CD14-positive monocyte (primary cell): ENCODE measurements at regions not wholly inside any gene's neighbourhood (a gene's known extent, or its start where the extent isn't known, plus 50 kb on each side); places are given as distances from the start of the nearest gene placed in this dataset. TPM values are rescaled to one million over a fixed set of nuclear protein-coding genes. Genes with fewer than 3 reads are reported as not detected.

ENCODE experiments used
- DNase-seq, 3 donors: peaks; one replicate each; pipeline ENCODE4 v3.0.0-alpha.2; 2011 to 2022
- H2AFZ ChIP-seq: 2 replicates; pipeline ENCODE4 v1.6.0; 2012; ENCODE audit warnings: mild to moderate bottlenecking, low read depth, low read length, inconsistent platforms; ENCODE audit not compliant: insufficient read depth, poor library complexity, severe bottlenecking
- H3K27ac ChIP-seq, 2 donors: 1 replicate in 1 of 2; 2 replicates in 1 of 2; pipeline ENCODE4 v1.5.1; 2012 to 2013; ENCODE audit warnings: low read length in 2 of 2, control low read depth in 1 of 2, inconsistent platforms in 1 of 2, low read depth in 1 of 2, mild to moderate bottlenecking in 1 of 2
- H3K27me3 ChIP-seq, 2 donors: one replicate each; pipeline versions ENCODE4 v1.6.0 to v1.6.1; 2011 to 2013; ENCODE audit warnings: low read length in 2 of 2; ENCODE audit not compliant: control insufficient read depth in 2 of 2, insufficient read depth in 2 of 2
- H3K36me3 ChIP-seq, 2 donors: replicated peaks in 1 of 2; 1 replicate in 1 of 2; 2 replicates in 1 of 2; pipeline versions ENCODE4 v1.5.1 to v1.6.1; 2012 to 2013; ENCODE audit warnings: low read length in 2 of 2, control low read depth in 1 of 2, inconsistent platforms in 1 of 2, mild to moderate bottlenecking in 1 of 2; ENCODE audit not compliant: insufficient read depth in 2 of 2, control insufficient read depth in 1 of 2
- H3K4me1 ChIP-seq, 2 donors: 1 replicate in 1 of 2; 2 replicates in 1 of 2; pipeline versions ENCODE4 v1.5.1 to v1.6.1; 2012 to 2013; ENCODE audit warnings: low read length in 2 of 2, control low read depth in 1 of 2, inconsistent platforms in 1 of 2, mild to moderate bottlenecking in 1 of 2, moderate library complexity in 1 of 2; ENCODE audit not compliant: insufficient read depth in 2 of 2, control insufficient read depth in 1 of 2
- H3K4me2 ChIP-seq: replicated peaks from 2 replicates; pipeline ENCODE3; 2012; ENCODE audit warnings: low read length, moderate library complexity, mild to moderate bottlenecking; ENCODE audit not compliant: poor library complexity, severe bottlenecking; ENCODE audit errors: extremely low read depth
- H3K4me3 ChIP-seq, 3 experiments: fragments of 200-600 bp in 1 of 3; sonication (generic) in 1 of 3; replicated peaks in 1 of 3; 1 replicate in 2 of 3; 2 replicates in 1 of 3; pipeline ENCODE4 v1.5.1; 2011 to 2013; ENCODE audit warnings: low read length in 3 of 3, mild to moderate bottlenecking in 3 of 3, control low read depth in 2 of 3, low read depth in 2 of 3, inconsistent platforms in 1 of 3, moderate library complexity in 1 of 3
- H3K79me2 ChIP-seq: 2 replicates; pipeline ENCODE4 v1.6.0; 2012; ENCODE audit warnings: mild to moderate bottlenecking, control low read depth, inconsistent platforms, low read length, moderate library complexity; ENCODE audit not compliant: insufficient read depth
- H3K9ac ChIP-seq: 2 replicates; pipeline ENCODE4 v1.6.0; 2017; ENCODE audit warnings: low read length, mild to moderate bottlenecking; ENCODE audit not compliant: insufficient read depth, poor library complexity, severe bottlenecking
- H3K9me3 ChIP-seq, 2 donors: replicated peaks in 1 of 2; 1 replicate in 1 of 2; 2 replicates in 1 of 2; pipeline versions ENCODE4 v1.5.1 to v1.6.1; 2012 to 2013; ENCODE audit warnings: low read length in 2 of 2, control low read depth in 1 of 2; ENCODE audit not compliant: control insufficient read depth in 1 of 2, insufficient read depth in 1 of 2
- H4K20me1 ChIP-seq: 2 replicates; pipeline ENCODE4 v1.6.0; 2012; ENCODE audit warnings: mild to moderate bottlenecking, low read length, control low read depth, moderate library complexity; ENCODE audit not compliant: insufficient read depth
- H3K27ac Mint-ChIP-seq, 7 donors: one replicate each; pipeline ENCODE4 v1.8.0; 2020; ENCODE audit warnings: mild to moderate bottlenecking in 7 of 7, mixed read lengths in 7 of 7, moderate library complexity in 6 of 7, inconsistent platforms in 2 of 7
- H3K27me3 Mint-ChIP-seq, 3 donors: one replicate each; pipeline ENCODE4 v1.8.0; 2021 to 2022; ENCODE audit warnings: low read depth in 3 of 3, mild to moderate bottlenecking in 3 of 3, mixed read lengths in 3 of 3, moderate library complexity in 3 of 3, inconsistent platforms in 1 of 3
- H3K36me3 Mint-ChIP-seq, 2 donors: one replicate each; pipeline ENCODE4 v1.8.0; 2020; ENCODE audit warnings: mixed read lengths in 2 of 2, inconsistent platforms in 1 of 2, mild to moderate bottlenecking in 1 of 2
- H3K4me1 Mint-ChIP-seq: one replicate; pipeline ENCODE4 v1.8.0; 2020; ENCODE audit warnings: mild to moderate bottlenecking, mixed read lengths
- H3K4me3 Mint-ChIP-seq, 2 donors: one replicate each; pipeline ENCODE4 v1.8.0; 2020; ENCODE audit warnings: mild to moderate bottlenecking in 2 of 2, mixed read lengths in 2 of 2, moderate library complexity in 1 of 2
- H3K9me3 Mint-ChIP-seq, 7 donors: one replicate each; pipeline ENCODE4 v1.8.0; 2020 to 2022; ENCODE audit warnings: mixed read lengths in 7 of 7, mild to moderate bottlenecking in 6 of 7, moderate library complexity in 6 of 7, inconsistent platforms in 2 of 7
- CTCF ChIP-seq: fragments of 200-600 bp; IDR thresholded peaks from one replicate; pipeline ENCODE4 v1.8.0; 2022; ENCODE audit warnings: antibody characterized with exemption, mild to moderate bottlenecking
- WGBS: methylation state at CpG from one replicate; pipeline ENCODE4 v1.1.5; 2013; ENCODE audit warnings: missing lambda C conversion rate; ENCODE audit not compliant: insufficient coverage; 5-methylcytosine and 5-hydroxymethylcytosine counted together
- intact Hi-C, 2 donors: fragments of 100-400 bp; cut with micrococcal nuclease; formaldehyde crosslinking; loops; one replicate each; pipeline versions ENCODE4 v1.15.0 to v1.15.1; 2023
- small RNA-seq: library from RNA; depleted of rRNA; stranded (forward); fragments of <200 nt; gene quantifications from one replicate; pipeline ENCODE3, GENCODE V24; 2012; ENCODE audit warnings: low read depth; ENCODE audit not compliant: insufficient read length

GRCh38 chr2:198211706-198212105, 407.3 kb downstream of the PLCL1 start:
- intact Hi-C loops = no loop called here
- no peak overlapping the region for H3K27ac ChIP-seq
- no peak overlapping the region for H2AFZ ChIP-seq
- peaks cover 0 to 2% (median 1%) of the 10 kb centered on the region in 3 donors for H3K27me3 Mint-ChIP-seq
- H4K20me1 ChIP-seq = no peaks in the 10 kb centered on the region
- H3K4me3 ChIP-seq = no peak overlapping the region
- no peaks in the 10 kb centered on the region for H3K27me3 ChIP-seq
- DNase-seq = no peak
- no peak for TF ChIP-seq CTCF
- no peaks in the 10 kb centered on the region for H3K79me2 ChIP-seq
- H3K9ac ChIP-seq = no peak overlapping the region
- no peaks in the 10 kb centered on the region for H3K36me3 Mint-ChIP-seq
- H3K36me3 ChIP-seq = no peaks in the 10 kb centered on the region
- H3K4me1 Mint-ChIP-seq = no peaks in the 10 kb centered on the region
- WGBS = no CpG with 5 or more reads among the region's 2 CpGs
- H3K4me1 ChIP-seq = no peaks in the 10 kb centered on the region
- peaks cover 0 to 3% (median 0%) of the 10 kb centered on the region in 7 donors for H3K9me3 Mint-ChIP-seq
- no peaks in the 10 kb centered on the region for H3K9me3 ChIP-seq
- H3K4me2 ChIP-seq = no peak overlapping the region
- H3K27ac Mint-ChIP-seq = no peak overlapping the region
- H3K4me3 Mint-ChIP-seq = no peak overlapping the region

GRCh38 chr2:198203336-198204069, 399.1 kb downstream of the PLCL1 start:
- no peaks in the 10 kb centered on the region for H4K20me1 ChIP-seq
- intact Hi-C loops = no loop called here
- no peak overlapping the region for H3K27ac Mint-ChIP-seq
- no peaks in the 10 kb centered on the region for H3K27me3 ChIP-seq
- H3K36me3 ChIP-seq = no peaks in the 10 kb centered on the region
- peaks cover 0 to 1% (median 0%) of the 10 kb centered on the region in 3 donors for H3K27me3 Mint-ChIP-seq
- no peaks in the 10 kb centered on the region for H3K36me3 Mint-ChIP-seq
- no peak overlapping the region for H3K9ac ChIP-seq
- H3K4me1 ChIP-seq = no peaks in the 10 kb centered on the region
- H3K79me2 ChIP-seq = no peaks in the 10 kb centered on the region
- H3K4me3 ChIP-seq = no peak overlapping the region
- H3K4me1 Mint-ChIP-seq = no peaks in the 10 kb centered on the region
- TF ChIP-seq CTCF = no peak
- peaks cover 0 to 3% (median 0%) of the 10 kb centered on the region in 7 donors for H3K9me3 Mint-ChIP-seq
- H3K27ac ChIP-seq = no peak overlapping the region
- no peak overlapping the region for H3K4me2 ChIP-seq
- no peak overlapping the region for H3K4me3 Mint-ChIP-seq
- no peak for DNase-seq
- no peak overlapping the region for H2AFZ ChIP-seq
- no peaks in the 10 kb centered on the region for H3K9me3 ChIP-seq
- no CpG with 5 or more reads among the region's 3 CpGs for WGBS

Small RNAs in the stretch of these regions (small RNA-seq; reads per million reads assigned to genes)
- gene RNU7-147P = not detected
